Spleen (tissue), 11 donors: ENCODE measurements at regions not wholly inside any gene's neighbourhood (a gene's known extent, or its start where the extent isn't known, plus 50 kb on each side); places are given as distances from the start of the nearest gene placed in this dataset.

ENCODE experiments used
- DNase-seq: peaks from one replicate; pipeline ENCODE4 v3.0.0-alpha.2; 2020
- H3K27ac ChIP-seq, 8 donors: fragments of 200-600 bp; sonication (generic) in 7 of 8; 1 replicate in 4 of 8; 2 replicates in 4 of 8; pipeline versions ENCODE4 v1.5.0 to v1.8.0; 2016 to 2021; ENCODE audit warnings: inconsistent platforms in 4 of 8, mild to moderate bottlenecking in 4 of 8, moderate library complexity in 1 of 8
- H3K27me3 ChIP-seq, 7 donors: fragments of 200-600 bp; sonication (generic) in 6 of 7; replicated peaks in 1 of 7; 1 replicate in 4 of 7; 2 replicates in 3 of 7; pipeline versions ENCODE4 v1.5.0 to v1.8.0; 2016 to 2021; ENCODE audit warnings: inconsistent platforms in 3 of 7, mild to moderate bottlenecking in 1 of 7
- H3K36me3 ChIP-seq, 6 donors: fragments of 200-600 bp; sonication (generic) in 5 of 6; 1 replicate in 4 of 6; 2 replicates in 2 of 6; pipeline versions ENCODE4 v1.5.0 to v1.8.0; 2016 to 2021; ENCODE audit warnings: inconsistent platforms in 2 of 6
- H3K4me1 ChIP-seq, 6 donors: fragments of 200-600 bp; sonication (generic) in 5 of 6; 1 replicate in 3 of 6; 2 replicates in 3 of 6; pipeline versions ENCODE4 v1.5.0 to v1.8.0; 2016 to 2021; ENCODE audit warnings: inconsistent platforms in 3 of 6
- H3K4me3 ChIP-seq, 8 donors: fragments of 200-600 bp; sonication (generic) in 7 of 8; 1 replicate in 4 of 8; 2 replicates in 4 of 8; pipeline versions ENCODE4 v1.5.0 to v1.8.0; 2016 to 2021; ENCODE audit warnings: inconsistent platforms in 4 of 8, mild to moderate bottlenecking in 4 of 8, moderate library complexity in 2 of 8
- H3K9me3 ChIP-seq, 8 donors: fragments of 200-600 bp; sonication (generic) in 7 of 8; 1 replicate in 4 of 8; 2 replicates in 4 of 8; pipeline versions ENCODE4 v1.5.0 to v1.8.0; 2016 to 2021; ENCODE audit warnings: inconsistent platforms in 4 of 8
- POLR2A ChIP-seq, 3 donors: fragments of 450-650 bp; IDR thresholded peaks; one replicate each; pipeline ENCODE4 v1.5.1; 2017; ENCODE audit warnings: antibody characterized with exemption in 3 of 3, mild to moderate bottlenecking in 1 of 3
- POLR2AphosphoS5 ChIP-seq, 3 donors: sonication (generic); formaldehyde crosslinking; IDR thresholded peaks; one replicate each; pipeline ENCODE4 v1.5.1; 2017; ENCODE audit warnings: antibody characterized with exemption in 3 of 3
- WGBS, 5 donors: extraction: QIAGEN DNeasy Blood & Tissue Kit in 3 of 5; methylation state at CpG; one replicate each; pipeline versions ENCODE4 v1.1.5 to v1.1.7; 2013 to 2018; 5-methylcytosine and 5-hydroxymethylcytosine counted together
- intact Hi-C: fragments of 100-400 bp; cut with DNase I; formaldehyde crosslinking; loops from one replicate; pipeline ENCODE4 v1.15.0; 2023; ENCODE audit warnings: low total_unique reads
- TF ChIP-seq, protein P1 (sequence below), 11 experiments: fragments of 200-600 bp in 7 of 11; fragments of 450-650 bp in 4 of 11; sonication (generic) in 4 of 11; IDR thresholded peaks in 8 of 11; conservative IDR thresholded peaks in 3 of 11; 1 replicate in 7 of 11; 2 replicates in 4 of 11; pipeline versions ENCODE4 v1.4.0 to v1.8.0; 2016 to 2021; ENCODE audit warnings: antibody characterized with exemption in 11 of 11, inconsistent platforms in 4 of 11, mild to moderate bottlenecking in 1 of 11
- donor health status: healthy with polysubstance abuse.
- donor health status: DM: no; HTN: no; CAD: no; lungs with moderate emphysema.
- donor health status: DM: no; HTN: no; CAD: no.
- donor health status: Bipolar disorder and iron deficiency.
- donor health status: healthy.
- donor health status: DM: no; HTN: no; CAD: no.
- donor health status: DM: yes; HTN: yes; CAD: no.

DNA sequence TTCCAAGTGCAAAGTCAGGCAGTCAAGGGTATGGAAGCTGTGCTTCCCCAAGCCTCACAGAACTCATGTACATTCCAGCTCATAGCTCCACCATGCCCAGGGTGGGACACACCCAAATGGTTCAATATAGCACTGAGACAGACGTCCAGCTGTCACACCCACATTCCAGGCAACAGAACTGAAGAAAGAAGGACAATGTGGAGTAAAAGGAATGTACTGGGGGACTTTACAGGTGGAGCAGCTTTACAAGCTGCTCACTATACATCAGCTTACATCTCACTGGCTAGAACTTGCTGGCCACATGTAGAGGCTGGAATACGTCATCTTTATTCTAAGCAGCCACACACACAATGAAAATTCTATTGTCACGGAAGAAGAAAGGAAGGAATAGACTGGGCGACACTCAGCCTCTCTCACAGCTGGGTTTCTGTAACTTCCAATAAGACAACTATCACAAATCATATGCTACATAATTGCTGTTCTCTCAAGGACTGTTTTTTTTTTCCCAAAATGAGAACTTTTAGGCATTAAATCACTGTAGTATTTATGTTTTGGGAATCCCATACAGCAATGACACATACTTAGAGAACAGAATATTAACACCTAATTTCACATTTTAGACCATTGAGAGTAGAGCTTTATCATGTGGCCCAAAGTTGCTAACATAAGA lies 86.1 kb downstream of the KLF12 start:
- no peak overlapping the region for H3K27ac ChIP-seq
- 78 to 84% (median 80%) methylated on average over 4 of the region's 4 CpGs for WGBS, 5 donors
- H3K9me3 ChIP-seq: no peaks in the 10 kb centered on the region
- TF ChIP-seq POLR2AphosphoS5 (IDR thresholded peaks at IDR 0.05) (no peak), POLR2A (IDR thresholded peaks at IDR 0.05) (no peak)
- TF ChIP-seq, protein P1, sequence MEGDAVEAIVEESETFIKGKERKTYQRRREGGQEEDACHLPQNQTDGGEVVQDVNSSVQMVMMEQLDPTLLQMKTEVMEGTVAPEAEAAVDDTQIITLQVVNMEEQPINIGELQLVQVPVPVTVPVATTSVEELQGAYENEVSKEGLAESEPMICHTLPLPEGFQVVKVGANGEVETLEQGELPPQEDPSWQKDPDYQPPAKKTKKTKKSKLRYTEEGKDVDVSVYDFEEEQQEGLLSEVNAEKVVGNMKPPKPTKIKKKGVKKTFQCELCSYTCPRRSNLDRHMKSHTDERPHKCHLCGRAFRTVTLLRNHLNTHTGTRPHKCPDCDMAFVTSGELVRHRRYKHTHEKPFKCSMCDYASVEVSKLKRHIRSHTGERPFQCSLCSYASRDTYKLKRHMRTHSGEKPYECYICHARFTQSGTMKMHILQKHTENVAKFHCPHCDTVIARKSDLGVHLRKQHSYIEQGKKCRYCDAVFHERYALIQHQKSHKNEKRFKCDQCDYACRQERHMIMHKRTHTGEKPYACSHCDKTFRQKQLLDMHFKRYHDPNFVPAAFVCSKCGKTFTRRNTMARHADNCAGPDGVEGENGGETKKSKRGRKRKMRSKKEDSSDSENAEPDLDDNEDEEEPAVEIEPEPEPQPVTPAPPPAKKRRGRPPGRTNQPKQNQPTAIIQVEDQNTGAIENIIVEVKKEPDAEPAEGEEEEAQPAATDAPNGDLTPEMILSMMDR (IDR thresholded peaks at IDR 0.05 in 8 of 11, conservative IDR thresholded peaks at IDR 0.05 in 3 of 11): no peak
- H3K4me3 ChIP-seq: no peak overlapping the region
- intact Hi-C loops: no loop called here
- no peaks in the 10 kb centered on the region for H3K27me3 ChIP-seq
- no peak for DNase-seq
- H3K36me3 ChIP-seq: no peaks in the 10 kb centered on the region
- peaks cover 0 to 34% (median 10%) of the 10 kb centered on the region in 6 donors for H3K4me1 ChIP-seq

- H3K36me3 ChIP-seq: no peaks in the 10 kb centered on the region
- H3K27ac ChIP-seq: no peak overlapping the region
- H3K4me1 ChIP-seq: peaks cover 0 to 36% (median 6%) of the 10 kb centered on the region in 6 donors
- intact Hi-C loops: no loop called here
- H3K27me3 ChIP-seq: no peaks in the 10 kb centered on the region
- H3K4me3 ChIP-seq: no peak overlapping the region
- H3K9me3 ChIP-seq: no peaks in the 10 kb centered on the region
- TF ChIP-seq POLR2AphosphoS5 (IDR thresholded peaks at IDR 0.05) (no peak), POLR2A (IDR thresholded peaks at IDR 0.05) (no peak)
- TF ChIP-seq, protein P1 (IDR thresholded peaks at IDR 0.05 in 8 of 11, conservative IDR thresholded peaks at IDR 0.05 in 3 of 11): no peak
- DNase-seq: no peak
Observed at GRCh38 chr13:74046431-74046830, 87.8 kb downstream of the KLF12 start.

- no peaks in the 10 kb centered on the region for H3K36me3 ChIP-seq
- H3K4me1 ChIP-seq: peaks cover 0 to 36% (median 7%) of the 10 kb centered on the region in 6 donors
- WGBS, 5 donors: 91 to 98% (median 93%) methylated on average over 6 of the region's 6 CpGs
- no peak overlapping the region for H3K27ac ChIP-seq
- intact Hi-C loops: no loop called here
- TF ChIP-seq, protein P1 (IDR thresholded peaks at IDR 0.05 in 8 of 11, conservative IDR thresholded peaks at IDR 0.05 in 3 of 11): no peak
- TF ChIP-seq POLR2A (IDR thresholded peaks at IDR 0.05): no peak
- no peak for TF ChIP-seq POLR2AphosphoS5 (IDR thresholded peaks at IDR 0.05)
- H3K27me3 ChIP-seq: no peaks in the 10 kb centered on the region
- DNase-seq: peak; percentile 69
- no peak overlapping the region for H3K4me3 ChIP-seq
- H3K9me3 ChIP-seq: no peaks in the 10 kb centered on the region
Observed at GRCh38 chr13:74045583-74045982, 88.6 kb downstream of the KLF12 start.

DNA sequence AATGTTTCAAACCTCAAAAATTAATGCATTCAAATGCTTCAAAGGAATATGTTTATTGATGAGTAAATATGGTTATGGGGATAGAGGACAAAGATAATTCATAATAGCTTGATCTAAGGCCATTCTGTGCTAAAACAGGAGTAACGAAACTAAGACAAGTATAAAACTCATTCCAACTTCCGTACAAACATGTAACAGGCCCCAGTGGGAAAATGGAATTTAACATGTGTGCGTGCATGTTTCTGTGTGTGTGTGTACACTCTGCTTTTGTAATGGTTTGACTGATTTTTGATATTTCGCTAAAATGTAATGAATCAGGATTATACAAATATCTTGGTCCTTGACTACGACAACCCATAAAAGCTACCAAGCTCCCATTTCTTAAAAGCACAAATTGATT lies 91.0 kb downstream of the KLF12 start:
- H3K27ac ChIP-seq: no peak overlapping the region
- WGBS, 5 donors: 75 to 89% (median 85%) methylated on average over 5 of the region's 5 CpGs

More for the DNA sequence above, 91.0 kb downstream of the KLF12 start:
- H3K36me3 ChIP-seq: no peaks in the 10 kb centered on the region
- TF ChIP-seq POLR2AphosphoS5 (IDR thresholded peaks at IDR 0.05): no peak
- no peak for TF ChIP-seq POLR2A (IDR thresholded peaks at IDR 0.05)
- TF ChIP-seq, protein P1 (IDR thresholded peaks at IDR 0.05 in 8 of 11, conservative IDR thresholded peaks at IDR 0.05 in 3 of 11): no peak
- H3K4me1 ChIP-seq: peaks cover 0 to 50% (median 16%) of the 10 kb centered on the region in 6 donors
- no peaks in the 10 kb centered on the region for H3K9me3 ChIP-seq
- H3K4me3 ChIP-seq: no peak overlapping the region
- intact Hi-C loops: no loop called here
- DNase-seq: no peak
- H3K27me3 ChIP-seq: no peaks in the 10 kb centered on the region
